GM19463 (cell line): ENCODE measurements at regions not wholly inside any gene's neighbourhood (a gene's known extent, or its start where the extent isn't known, plus 50 kb on each side); places are given as distances from the start of the nearest gene placed in this dataset.

Experiments
- ATAC-seq: cut with Tn5 transposase; IDR thresholded peaks from one replicate; pipeline ENCODE4 v1.9.1; 2021; ENCODE audit warnings: mild to moderate bottlenecking, moderate library complexity; ENCODE audit not compliant: unreplicated experiment

DNA sequence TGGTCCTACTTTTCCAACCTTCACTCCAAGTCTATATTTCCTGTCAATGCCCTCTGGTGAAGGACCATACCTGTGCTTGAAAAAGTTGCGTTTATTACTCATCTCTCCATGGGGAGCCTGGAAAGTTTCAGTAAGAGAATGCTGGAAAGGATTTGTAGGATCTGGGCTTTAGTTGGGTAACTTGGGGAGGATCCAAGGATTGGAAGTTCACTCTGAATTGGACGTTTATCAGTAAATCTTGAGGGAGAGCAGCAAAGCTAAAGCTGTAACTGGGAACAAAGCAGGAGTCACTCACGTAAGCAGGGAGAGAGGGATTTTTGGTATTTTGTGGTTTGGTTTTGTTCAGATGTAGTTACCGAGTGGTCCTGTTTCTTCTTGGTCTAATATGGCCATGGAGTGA, 51.4 kb upstream of the NPVF start:
- ATAC-seq = no peak

- ATAC-seq = no peak
Measured at GRCh38 chr7:25280181-25280580, 51.9 kb upstream of the NPVF start.

DNA sequence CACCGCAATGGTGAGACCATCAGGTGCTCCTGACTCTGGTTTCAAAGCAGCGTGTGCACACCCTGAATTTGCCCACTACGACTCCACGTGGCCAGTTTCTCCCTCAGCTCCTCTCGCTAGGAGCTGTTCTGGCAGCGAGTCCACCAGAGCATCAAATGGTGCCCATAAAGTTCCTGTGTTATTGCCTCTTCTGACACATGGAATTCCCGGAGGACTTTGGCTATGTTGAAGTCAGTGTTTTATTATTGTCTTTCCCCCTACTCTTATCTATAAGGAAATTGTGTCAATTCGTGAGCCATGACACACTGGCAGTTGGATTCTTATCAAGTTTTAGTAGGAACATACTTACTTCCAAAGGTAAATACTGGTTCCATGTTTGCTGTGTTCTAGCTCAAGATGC, 53.9 kb upstream of the NPVF start:
- no peak for ATAC-seq

- ATAC-seq = no peak
Measured at GRCh38 chr7:25286756-25287155, 58.5 kb upstream of the NPVF start.

DNA sequence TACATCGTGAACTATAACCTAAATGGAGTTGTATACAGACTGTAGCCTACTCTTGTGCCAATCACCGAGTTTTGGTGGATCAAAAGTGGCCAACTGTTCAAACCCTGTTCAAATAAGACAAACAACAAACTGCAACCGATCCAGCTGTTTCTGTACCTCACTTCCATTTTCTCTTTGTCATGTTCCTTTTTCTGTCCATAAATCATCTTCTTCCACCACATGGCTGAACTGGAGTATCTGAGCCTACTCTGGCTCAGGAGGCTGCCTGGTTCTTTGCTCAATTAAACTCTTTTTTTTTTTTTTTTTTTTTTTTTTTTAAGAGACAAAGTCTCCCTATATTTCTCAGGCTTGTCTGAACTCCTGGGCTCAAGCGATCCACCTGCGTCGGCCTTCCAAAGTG, 59.0 kb upstream of the NPVF start:
- ATAC-seq = no peak

DNA sequence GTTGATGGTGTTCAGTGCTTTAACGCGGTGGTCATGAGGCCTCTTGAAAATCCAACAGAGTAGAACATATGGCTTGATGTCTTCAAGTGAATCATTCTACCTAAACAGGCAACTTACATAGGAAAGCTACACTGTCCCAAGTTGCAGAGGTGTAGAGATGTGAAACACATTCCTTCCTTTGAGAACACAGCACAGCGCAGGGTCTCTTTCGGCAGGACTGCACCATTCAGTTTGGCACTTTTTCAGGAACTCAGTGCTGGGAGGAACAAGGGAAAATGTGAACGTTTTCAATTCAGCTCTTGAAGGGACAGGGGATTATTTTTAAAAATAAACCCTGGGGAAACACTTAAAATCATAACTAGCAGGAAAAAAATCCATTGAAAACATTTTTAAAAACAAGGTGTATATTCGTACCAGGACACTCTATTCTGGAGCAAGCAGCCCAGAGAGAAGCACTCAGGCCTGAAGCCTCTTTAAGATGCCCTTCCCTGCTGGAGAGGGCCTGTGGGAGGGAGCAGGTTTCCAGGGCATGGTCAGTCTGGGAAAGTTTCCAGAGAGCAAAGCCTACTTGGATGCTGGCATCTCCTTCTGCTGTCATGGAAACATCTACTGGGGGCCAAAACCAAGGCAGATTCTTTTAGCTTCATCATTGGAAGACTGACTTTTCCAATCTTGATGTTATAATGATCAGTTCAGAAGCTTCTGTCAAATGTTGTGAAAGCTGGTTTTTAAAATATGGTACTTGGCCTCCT, 60.4 kb upstream of the NPVF start:
- ATAC-seq = no peak

DNA sequence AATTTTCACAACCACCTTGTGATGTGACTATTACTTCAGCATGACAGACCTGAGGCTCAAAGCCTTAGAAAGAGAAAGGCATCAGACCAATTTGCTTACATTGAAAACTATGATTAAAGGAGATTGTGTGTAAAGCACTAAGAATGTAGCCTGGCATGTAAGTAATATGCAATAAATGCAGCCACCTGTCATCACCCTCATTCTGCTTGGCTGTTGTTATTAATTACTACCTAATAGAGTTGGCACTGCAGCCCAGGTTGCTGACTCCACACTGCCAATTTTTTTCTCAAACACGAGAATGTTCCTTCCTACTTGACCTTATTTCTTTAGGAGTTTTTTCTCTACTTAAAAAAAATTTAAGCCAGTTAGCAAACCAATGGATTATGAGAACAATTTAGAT, 61.2 kb upstream of the NPVF start:
- ATAC-seq = no peak

DNA sequence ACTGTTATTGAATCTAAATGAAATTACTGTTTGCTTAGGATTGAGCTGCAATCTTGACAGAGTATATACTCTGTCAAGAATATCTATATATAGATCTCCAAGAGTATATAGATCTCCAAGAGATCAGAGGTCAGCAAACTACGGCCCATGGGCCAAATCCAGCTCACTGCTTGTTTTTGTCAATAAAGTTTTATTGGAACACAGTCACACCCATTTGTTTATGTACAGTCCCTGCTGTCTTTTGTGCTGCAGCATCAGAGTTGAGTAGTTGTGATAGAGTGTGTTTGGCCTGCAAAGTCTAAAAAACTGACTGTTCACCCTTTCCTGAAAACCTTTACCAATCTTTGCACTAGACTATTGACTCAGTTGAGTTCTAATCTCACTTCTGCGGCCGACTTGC, 66.3 kb upstream of the NPVF start:
- ATAC-seq = no peak

DNA sequence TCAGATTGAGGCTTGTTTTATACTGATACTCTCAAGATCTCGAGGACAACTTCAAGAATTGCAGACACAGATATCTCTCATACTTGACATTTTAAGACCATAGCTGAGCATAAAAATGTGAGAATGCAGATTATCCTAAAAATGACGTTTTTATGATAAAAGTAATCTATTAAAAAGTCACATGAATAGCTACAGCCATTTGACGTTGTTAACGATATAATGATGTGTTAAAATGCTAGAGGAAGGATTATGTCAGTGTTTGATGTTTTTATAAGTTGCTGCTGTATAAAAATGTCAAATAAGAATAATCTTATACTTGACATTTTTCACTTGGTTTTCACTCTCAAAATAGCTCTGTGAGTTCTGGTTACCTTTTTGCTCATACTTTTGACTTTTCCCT, 67.1 kb upstream of the NPVF start:
- no peak for ATAC-seq

DNA sequence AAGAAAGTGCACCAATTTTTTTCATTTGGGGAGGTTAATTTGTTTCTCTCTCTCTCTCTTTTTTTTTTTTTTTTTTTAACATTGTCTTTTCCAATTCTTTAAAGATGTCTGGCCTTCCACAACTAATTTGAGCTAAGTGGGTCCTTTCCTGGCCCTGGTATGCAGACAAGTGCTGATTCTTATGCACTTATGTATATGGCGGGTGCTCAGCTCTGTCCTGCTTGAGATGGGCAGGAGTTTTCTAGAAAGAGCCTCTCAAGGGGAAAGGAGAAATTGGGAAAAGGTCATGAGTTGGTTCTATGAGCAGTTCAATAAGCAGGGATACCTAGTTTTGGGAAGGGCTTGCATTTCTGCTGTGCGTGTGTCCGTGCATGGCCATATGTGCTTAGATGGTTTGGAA, 67.8 kb upstream of the NPVF start:
- ATAC-seq = no peak

- no peak for ATAC-seq
Measured at GRCh38 chr7:25297278-25297677, 69.0 kb upstream of the NPVF start.

DNA sequence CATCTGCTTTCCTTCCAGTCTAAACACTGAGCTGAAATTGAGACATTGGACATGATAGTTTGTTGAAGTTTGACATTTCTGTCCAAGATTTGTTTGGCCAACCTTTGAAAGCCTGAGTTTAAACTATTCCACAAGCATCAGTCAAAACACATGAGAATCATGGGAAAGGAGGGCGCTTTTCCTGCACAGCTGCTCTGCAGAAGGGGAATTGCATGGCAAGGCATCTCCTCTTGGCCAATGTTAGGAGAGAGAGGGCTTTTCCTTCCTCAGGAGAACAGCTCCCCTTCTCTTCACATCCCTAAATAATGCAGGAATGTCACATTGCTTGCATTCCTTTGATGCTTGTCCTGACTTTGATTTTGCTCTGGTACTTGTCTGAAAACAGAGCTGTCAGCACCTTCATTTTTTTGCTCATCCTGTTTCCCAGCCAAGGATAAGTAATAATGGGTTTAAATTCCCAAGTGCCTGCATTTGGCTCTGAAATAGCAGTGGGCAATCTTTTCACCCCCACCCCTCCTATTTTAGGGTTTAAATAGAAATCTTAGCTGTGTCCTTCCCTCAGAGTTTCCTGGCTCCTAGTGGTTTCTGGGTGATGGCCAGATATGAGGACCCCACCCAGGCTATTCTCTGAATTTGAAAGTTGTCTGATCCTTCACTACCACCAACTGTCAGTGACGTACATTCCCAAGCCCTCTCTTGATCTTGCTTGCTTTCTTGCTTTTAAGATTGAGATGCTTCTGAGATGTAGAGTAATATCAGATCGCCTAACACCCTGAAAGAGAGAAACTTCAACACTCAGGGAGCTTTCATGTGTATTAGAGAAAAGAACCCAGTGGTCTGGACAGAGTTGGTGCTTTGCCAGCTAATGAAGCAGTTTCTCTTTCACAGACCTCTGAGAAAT, 75.2 kb upstream of the NPVF start:
- no peak for ATAC-seq

- ATAC-seq = no peak
Measured at GRCh38 chr7:25304691-25305090, 76.4 kb upstream of the NPVF start.

DNA sequence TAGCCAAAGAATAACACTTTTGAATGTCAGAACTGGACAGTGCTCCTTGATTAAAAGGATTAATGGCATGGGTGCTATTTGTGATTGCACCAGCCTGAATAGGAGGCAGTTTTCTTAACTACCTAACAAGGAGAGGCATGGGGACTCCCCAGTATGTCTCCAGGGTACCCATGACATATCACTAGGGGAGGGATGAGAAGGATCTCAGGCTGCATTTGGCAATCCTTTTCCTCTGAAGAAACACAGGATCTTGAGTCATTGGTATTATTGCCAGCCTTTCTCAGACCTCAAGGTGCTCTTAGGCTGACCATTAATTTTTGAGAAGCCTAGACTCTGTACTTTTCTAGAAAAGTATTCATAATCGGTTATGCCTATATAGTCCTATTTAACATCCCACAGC, 77.5 kb upstream of the NPVF start:
- ATAC-seq = no peak

DNA sequence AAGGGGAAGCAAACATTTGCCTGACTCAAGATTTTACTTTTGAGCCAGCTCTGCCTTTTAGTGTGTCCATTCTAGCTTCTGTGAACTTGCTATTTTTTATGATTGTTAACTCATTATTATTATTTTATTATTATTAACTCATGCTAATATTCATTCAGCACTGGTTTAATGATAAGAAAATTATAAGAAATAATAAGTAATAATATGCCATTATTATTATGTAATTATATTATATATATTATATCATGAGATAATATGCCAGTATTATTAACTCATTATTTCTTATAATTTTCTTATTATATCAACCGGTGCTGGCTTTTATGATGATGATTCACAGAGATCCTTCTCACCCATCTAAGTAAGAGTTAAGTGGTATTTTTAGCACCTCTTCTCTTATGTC, 79.3 kb upstream of the NPVF start:
- no peak for ATAC-seq

DNA sequence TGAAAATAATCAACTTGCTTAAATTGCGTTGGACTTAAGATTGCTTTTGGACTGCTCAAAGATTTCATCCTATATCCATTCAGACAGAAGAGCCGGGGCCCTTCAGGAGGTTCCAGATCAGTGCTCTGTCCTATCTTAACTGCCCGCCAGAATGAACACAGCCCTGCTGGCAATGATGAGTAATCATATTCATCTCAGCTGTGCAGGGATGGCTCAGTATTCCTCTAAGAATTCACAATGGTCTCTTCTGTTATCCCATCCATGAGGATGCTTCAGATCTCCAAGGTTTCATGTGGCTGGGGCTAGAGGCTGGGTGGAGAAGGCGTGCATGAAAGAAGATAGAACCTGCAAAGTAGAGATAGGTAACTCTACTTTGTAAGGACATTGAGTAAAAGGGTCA, 80.0 kb upstream of the NPVF start:
- no peak for ATAC-seq

- ATAC-seq = no peak
Measured at GRCh38 chr7:25308906-25309705, 80.8 kb upstream of the NPVF start.

DNA sequence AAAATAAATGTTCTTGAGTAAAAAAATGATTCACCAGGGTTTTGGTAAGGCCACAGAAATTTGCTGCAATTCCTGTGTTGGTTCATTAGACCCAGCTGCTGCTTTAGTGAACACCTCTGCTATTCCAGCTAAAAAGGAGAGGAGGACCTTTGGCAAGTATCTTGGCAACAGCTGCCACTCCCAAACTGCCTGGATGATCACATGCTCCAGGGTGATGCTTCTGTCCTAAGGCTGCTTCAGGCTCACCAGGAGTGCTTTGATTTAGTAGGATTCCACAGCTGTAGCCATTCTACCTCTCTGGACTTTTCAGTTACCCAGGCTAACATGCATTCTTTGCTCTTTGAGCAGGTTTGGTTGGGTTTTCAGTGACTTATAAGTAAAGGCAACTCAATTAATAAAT, 82.6 kb upstream of the NPVF start:
- ATAC-seq = no peak

DNA sequence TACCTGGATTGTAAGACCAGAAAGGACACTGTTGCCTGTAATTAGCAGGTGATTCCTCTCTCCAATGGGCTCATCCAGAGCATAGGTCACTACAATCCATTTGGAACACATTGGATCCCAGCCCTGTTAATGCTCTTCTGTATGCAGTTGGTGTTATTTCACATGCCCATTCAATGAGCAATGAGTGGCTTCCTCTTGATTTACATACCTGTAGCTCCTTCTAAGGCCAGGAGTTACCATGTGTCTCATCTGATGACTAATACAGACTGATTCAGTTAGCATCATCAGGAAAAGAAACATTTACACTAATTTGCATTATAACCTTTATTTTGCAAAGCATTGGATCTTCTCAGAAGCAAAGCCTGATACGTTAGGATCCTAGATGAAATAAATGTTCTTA, 83.1 kb upstream of the NPVF start:
- ATAC-seq = no peak

DNA sequence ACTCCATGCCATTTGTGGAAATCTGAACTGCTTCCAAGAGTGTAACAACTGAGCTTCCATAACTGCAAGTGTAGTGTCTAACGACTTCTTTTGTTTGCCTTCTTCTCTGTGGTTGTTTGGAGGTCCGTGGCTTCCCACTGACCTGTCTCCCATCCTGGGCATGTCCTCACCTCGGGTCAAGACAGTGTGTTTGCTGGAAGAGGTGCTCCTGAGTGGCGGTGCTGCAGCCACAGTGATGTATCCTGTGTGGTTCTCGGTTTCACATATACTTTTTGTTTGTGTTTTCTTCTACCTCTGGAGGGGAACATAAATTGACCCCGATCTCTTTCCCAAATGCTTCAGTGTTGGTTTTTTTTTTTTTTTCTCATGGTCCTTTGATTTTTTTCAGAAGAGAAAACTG, 84.7 kb upstream of the NPVF start:
- no peak for ATAC-seq

GRCh38 chr7:25313526-25313925, 85.2 kb upstream of the NPVF start:
- ATAC-seq = no peak
